Superior temporal gyrus (tissue), 1 donor: ENCODE measurements at regions not wholly inside any gene's neighbourhood (a gene's known extent, or its start where the extent isn't known, plus 50 kb on each side); places are given as distances from the start of the nearest gene placed in this dataset.
A peak's percentile ranks its signal among the peaks of the same experiment; 100 is the strongest.

Experiments used
- DNase-seq: peaks from one replicate; pipeline ENCODE4 v3.0.0-alpha.2; 2016; ENCODE audit errors: extremely low spot score

- DNase-seq = no peak
Measured at GRCh38 chr13:47518530-47518929, 482.5 kb downstream of the SUCLA2 start.

- no peak for DNase-seq
Measured at GRCh38 chr13:47511647-47512046, 489.4 kb downstream of the SUCLA2 start.

- no peak for DNase-seq
Measured at GRCh38 chr13:47508527-47509228, 492.4 kb downstream of the SUCLA2 start.

- DNase-seq = no peak
Measured at GRCh38 chr13:47503475-47503874, 497.6 kb downstream of the SUCLA2 start.

- no peak for DNase-seq
Measured at GRCh38 chr13:47502166-47502565, 498.9 kb downstream of the SUCLA2 start.

- peak; percentile 46 for DNase-seq
Measured at GRCh38 chr13:47499358-47500150, 501.5 kb downstream of the SUCLA2 start.

GRCh38 chr13:47484548-47484947 is 516.5 kb downstream of the SUCLA2 start:
- DNase-seq = no peak

- DNase-seq = no peak
Measured at GRCh38 chr13:47481536-47481935, 519.5 kb downstream of the SUCLA2 start.

GRCh38 chr13:47480951-47481350 is 520.1 kb downstream of the SUCLA2 start:
- DNase-seq = no peak

- no peak for DNase-seq
Measured at GRCh38 chr13:47480121-47480520, 521.0 kb downstream of the SUCLA2 start.

- no peak for DNase-seq
Measured at GRCh38 chr13:47478985-47479384, 522.1 kb downstream of the SUCLA2 start.

GRCh38 chr13:47475441-47475948 is 525.6 kb downstream of the SUCLA2 start:
- no peak for DNase-seq

GRCh38 chr13:47474839-47475238 is 526.2 kb downstream of the SUCLA2 start:
- no peak for DNase-seq

GRCh38 chr13:47474326-47474725 is 526.7 kb downstream of the SUCLA2 start:
- DNase-seq = no peak

GRCh38 chr13:47472516-47472915 is 528.6 kb downstream of the SUCLA2 start:
- DNase-seq = no peak

- DNase-seq = no peak
Measured at GRCh38 chr13:47463726-47464125, 537.3 kb downstream of the SUCLA2 start.

GRCh38 chr13:47463002-47463401 is 538.1 kb downstream of the SUCLA2 start:
- no peak for DNase-seq

GRCh38 chr13:47461816-47462215 is 539.3 kb downstream of the SUCLA2 start:
- no peak for DNase-seq

- no peak for DNase-seq
Measured at GRCh38 chr13:47459512-47459911, 541.6 kb downstream of the SUCLA2 start.

GRCh38 chr13:47457626-47458025 is 543.4 kb downstream of the SUCLA2 start:
- DNase-seq = no peak

- DNase-seq = no peak
Measured at GRCh38 chr13:47455626-47456025, 545.4 kb downstream of the SUCLA2 start.

GRCh38 chr13:47454986-47455385 is 546.1 kb downstream of the SUCLA2 start:
- no peak for DNase-seq

GRCh38 chr13:47437406-47437805 is 540.6 kb upstream of the HTR2A start:
- no peak for DNase-seq
